Left lung (tissue), 4 donors: ENCODE measurements at regions not wholly inside any gene's neighbourhood (a gene's known extent, or its start where the extent isn't known, plus 50 kb on each side); places are given as distances from the start of the nearest gene placed in this dataset.

Experiments used
- ATAC-seq: fragments of 200-7000 bp; cut with Tn5 transposase; one replicate; pipeline ENCODE4 v1.9.1; 2020; ENCODE audit warnings: moderate library complexity
- DNase-seq, 4 donors: peaks; one replicate each; pipeline ENCODE4 v3.0.0-alpha.2; 2013 to 2020
- H3K27ac ChIP-seq, 2 donors: fragments of 200-600 bp; sonication (generic) in 1 of 2; one replicate each; pipeline versions ENCODE4 v1.5.0 to v1.8.0; 2020 to 2021
- H3K27me3 ChIP-seq, 2 donors: fragments of 200-600 bp; sonication (generic) in 1 of 2; one replicate each; pipeline versions ENCODE4 v1.5.0 to v1.8.0; 2020 to 2021
- H3K36me3 ChIP-seq, 2 donors: fragments of 200-600 bp; sonication (generic) in 1 of 2; one replicate each; pipeline versions ENCODE4 v1.5.0 to v1.8.0; 2020 to 2021
- H3K4me1 ChIP-seq, 2 donors: fragments of 200-600 bp; one replicate each; pipeline ENCODE4 v1.8.0; 2021
- H3K4me3 ChIP-seq, 2 donors: fragments of 200-600 bp; sonication (generic) in 1 of 2; one replicate each; pipeline versions ENCODE4 v1.5.0 to v1.8.0; 2020 to 2021; ENCODE audit warnings: mild to moderate bottlenecking in 1 of 2
- H3K9me3 ChIP-seq, 2 donors: fragments of 200-600 bp; sonication (generic) in 1 of 2; one replicate each; pipeline versions ENCODE4 v1.5.0 to v1.8.0; 2020 to 2021
- intact Hi-C, 2 donors: fragments of 100-400 bp; cut with DNase I; formaldehyde crosslinking; loops; one replicate each; pipeline versions ENCODE4 v1.11.2 to v1.14.2; 2022
- TF ChIP-seq, protein P1 (sequence below), 2 donors: fragments of 200-600 bp; sonication (generic) in 1 of 2; IDR thresholded peaks; one replicate each; pipeline versions ENCODE4 v1.5.0 to v1.8.0; 2021; ENCODE audit warnings: antibody characterized with exemption in 2 of 2
- donor health status: DM: no; HTN: yes; CAD: no.
- donor health status: DM: no; HTN: no; CAD: no.

DNA sequence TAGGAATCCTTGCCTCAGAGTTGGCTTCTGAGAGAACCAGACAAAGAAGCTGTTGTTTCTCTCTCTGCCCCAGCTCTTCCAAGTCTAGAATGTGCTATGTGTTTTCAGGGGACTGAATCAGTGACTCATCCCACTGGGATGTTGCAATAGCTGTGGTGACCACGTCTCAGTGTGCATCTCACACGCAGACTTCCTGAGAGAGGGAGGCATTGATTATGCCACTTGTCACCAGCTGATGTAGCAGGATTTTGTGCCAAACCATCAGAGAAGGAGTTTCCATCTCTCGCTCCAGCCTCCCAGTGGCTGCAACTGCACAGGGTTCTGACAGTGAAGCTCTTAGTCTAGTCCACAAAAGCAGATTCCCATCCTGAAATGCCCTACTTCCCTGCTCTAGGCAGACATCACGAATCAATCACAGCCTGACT lies 455.8 kb downstream of the MIAT start:
- no peaks in the 10 kb centered on the region for H3K9me3 ChIP-seq
- intact Hi-C loops: no loop called here
- ATAC-seq: peak; percentile 82
- TF ChIP-seq, protein P1, sequence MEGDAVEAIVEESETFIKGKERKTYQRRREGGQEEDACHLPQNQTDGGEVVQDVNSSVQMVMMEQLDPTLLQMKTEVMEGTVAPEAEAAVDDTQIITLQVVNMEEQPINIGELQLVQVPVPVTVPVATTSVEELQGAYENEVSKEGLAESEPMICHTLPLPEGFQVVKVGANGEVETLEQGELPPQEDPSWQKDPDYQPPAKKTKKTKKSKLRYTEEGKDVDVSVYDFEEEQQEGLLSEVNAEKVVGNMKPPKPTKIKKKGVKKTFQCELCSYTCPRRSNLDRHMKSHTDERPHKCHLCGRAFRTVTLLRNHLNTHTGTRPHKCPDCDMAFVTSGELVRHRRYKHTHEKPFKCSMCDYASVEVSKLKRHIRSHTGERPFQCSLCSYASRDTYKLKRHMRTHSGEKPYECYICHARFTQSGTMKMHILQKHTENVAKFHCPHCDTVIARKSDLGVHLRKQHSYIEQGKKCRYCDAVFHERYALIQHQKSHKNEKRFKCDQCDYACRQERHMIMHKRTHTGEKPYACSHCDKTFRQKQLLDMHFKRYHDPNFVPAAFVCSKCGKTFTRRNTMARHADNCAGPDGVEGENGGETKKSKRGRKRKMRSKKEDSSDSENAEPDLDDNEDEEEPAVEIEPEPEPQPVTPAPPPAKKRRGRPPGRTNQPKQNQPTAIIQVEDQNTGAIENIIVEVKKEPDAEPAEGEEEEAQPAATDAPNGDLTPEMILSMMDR (IDR thresholded peaks at IDR 0.05): no peak
- H3K4me1 ChIP-seq: peaks cover 4 to 15% of the 10 kb centered on the region in 2 donors
- DNase-seq: peak in 1 of 4 donors; percentile 76
- H3K27me3 ChIP-seq: peaks cover 0 to 9% of the 10 kb centered on the region in 2 donors
- H3K27ac ChIP-seq: peak overlapping the region; percentile 57 to 58
- H3K36me3 ChIP-seq: no peaks in the 10 kb centered on the region
- H3K4me3 ChIP-seq: no peak overlapping the region

DNA sequence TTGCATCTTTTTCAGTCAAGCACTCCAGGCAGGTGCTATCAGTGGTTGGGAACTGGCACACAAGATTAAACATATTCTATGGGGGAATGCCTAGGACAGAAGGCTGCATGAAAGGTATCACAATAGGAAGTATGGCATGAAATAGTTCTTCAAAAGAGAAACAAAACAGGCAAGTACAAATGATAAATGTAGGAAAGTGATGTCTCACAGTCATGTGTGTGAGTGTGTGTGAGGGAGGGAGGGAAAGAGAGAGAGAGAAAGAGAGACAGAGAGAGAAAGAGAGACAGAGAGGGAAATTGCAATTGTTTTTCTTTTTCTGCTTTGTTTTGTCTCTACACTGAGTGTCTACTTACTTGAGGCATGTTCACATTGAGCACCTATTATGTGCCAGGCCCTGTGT lies 456.3 kb downstream of the MIAT start:
- no peak overlapping the region for H3K4me3 ChIP-seq
- intact Hi-C loops: no loop called here
- H3K4me1 ChIP-seq: peaks cover 4 to 13% of the 10 kb centered on the region in 2 donors
- H3K27ac ChIP-seq: peak overlapping the region in 1 of 2 donors; percentile 57
- H3K36me3 ChIP-seq: no peaks in the 10 kb centered on the region
- no peak for ATAC-seq
- peaks cover 0 to 5% of the 10 kb centered on the region in 2 donors for H3K27me3 ChIP-seq
- no peaks in the 10 kb centered on the region for H3K9me3 ChIP-seq
- TF ChIP-seq, protein P1 (IDR thresholded peaks at IDR 0.05): no peak
- DNase-seq: no peak

DNA sequence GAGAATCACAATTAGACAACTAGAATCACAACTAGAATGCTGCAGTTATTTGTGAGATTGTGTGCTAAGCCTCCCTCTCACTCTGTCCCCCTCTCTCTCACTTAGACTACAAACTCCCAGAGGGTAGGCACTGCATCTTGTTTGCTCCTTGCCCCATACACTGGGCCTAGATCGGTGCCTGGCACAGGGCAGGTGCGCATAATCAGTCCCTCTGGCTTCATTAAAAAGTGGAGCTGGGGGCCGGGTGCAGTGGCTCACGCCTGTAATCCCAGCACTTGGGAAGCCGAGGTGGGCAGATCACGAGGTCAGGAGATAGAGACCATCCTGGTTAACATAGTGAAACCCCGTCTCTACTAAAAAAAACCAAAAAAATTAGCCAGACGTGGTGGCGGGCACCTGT lies 456.8 kb downstream of the MIAT start:
- Histone ChIP-seq H3K4me3 (no peak overlapping the region), H3K9me3 (no peaks in the 10 kb centered on the region), H3K36me3 (no peaks in the 10 kb centered on the region), H3K27me3 (no peaks in the 10 kb centered on the region), H3K4me1 (peaks cover 4 to 12% of the 10 kb centered on the region in 2 donors), H3K27ac (no peak overlapping the region)
- DNase-seq: no peak
- intact Hi-C loops: no loop called here
- no peak for ATAC-seq
- TF ChIP-seq, protein P1 (IDR thresholded peaks at IDR 0.05): no peak

DNA sequence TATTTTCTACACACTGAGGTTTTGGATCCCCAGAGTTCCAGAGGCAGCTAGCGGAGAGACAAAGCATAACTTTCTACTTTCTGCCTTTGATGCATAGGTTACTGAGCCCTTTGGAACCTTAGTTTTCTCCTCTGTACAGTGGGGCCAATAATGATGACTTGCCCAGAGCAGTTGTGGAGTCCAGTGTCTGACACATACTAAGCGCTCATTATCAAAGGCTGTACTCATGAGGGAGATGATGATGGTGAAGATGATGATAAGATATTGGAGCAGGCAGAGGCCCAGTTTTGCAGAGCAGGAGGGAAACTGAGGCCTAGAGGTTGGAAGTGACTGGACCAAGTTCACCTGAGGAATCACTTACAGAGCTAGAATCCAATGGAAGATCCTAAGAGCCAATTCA lies 458.0 kb downstream of the MIAT start:
- H3K4me3 ChIP-seq: no peak overlapping the region
- TF ChIP-seq, protein P1 (IDR thresholded peaks at IDR 0.05): no peak
- no peak for DNase-seq
- no peak for ATAC-seq
- intact Hi-C loops: no loop called here
- H3K4me1 ChIP-seq: peaks cover 4 to 12% of the 10 kb centered on the region in 2 donors
- no peaks in the 10 kb centered on the region for H3K27me3 ChIP-seq
- H3K9me3 ChIP-seq: peaks cover 0 to 3% of the 10 kb centered on the region in 2 donors
- H3K27ac ChIP-seq: no peak overlapping the region
- H3K36me3 ChIP-seq: no peaks in the 10 kb centered on the region

DNA sequence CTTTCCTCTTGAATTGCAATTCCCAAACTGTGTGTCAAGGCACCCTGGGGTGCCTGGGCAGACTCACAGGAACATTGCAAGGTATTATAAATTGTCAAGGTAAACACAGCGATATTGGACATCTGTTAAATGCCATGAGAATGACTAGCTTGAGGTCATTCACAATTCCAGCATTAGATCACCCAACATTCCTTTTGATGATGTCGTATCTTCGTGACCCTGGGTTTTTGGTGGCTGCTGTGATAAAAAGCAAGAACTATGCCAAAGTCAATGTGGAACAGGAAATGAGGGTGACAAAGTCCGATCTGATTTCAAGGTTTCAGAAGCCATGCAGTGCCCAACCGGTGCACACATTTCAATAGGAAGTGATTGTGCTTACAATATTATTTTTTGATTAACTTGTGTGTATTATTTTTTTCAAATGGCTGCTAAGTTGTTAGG lies 458.4 kb downstream of the MIAT start:
- no peaks in the 10 kb centered on the region for H3K36me3 ChIP-seq
- intact Hi-C loops: no loop called here
- no peaks in the 10 kb centered on the region for H3K27me3 ChIP-seq
- H3K9me3 ChIP-seq: peaks cover 0 to 3% of the 10 kb centered on the region in 2 donors
- TF ChIP-seq, protein P1 (IDR thresholded peaks at IDR 0.05): no peak
- DNase-seq (no peak), ATAC-seq (no peak)
- no peak overlapping the region for H3K4me3 ChIP-seq
- H3K27ac ChIP-seq: no peak overlapping the region
- peaks cover 4 to 12% of the 10 kb centered on the region in 2 donors for H3K4me1 ChIP-seq
